ENCODE measurements at regions not wholly inside any gene's neighbourhood (a gene's known extent, or its start where the extent isn't known, plus 50 kb on each side); places are given as distances from the start of the nearest gene placed in this dataset.

DNA sequence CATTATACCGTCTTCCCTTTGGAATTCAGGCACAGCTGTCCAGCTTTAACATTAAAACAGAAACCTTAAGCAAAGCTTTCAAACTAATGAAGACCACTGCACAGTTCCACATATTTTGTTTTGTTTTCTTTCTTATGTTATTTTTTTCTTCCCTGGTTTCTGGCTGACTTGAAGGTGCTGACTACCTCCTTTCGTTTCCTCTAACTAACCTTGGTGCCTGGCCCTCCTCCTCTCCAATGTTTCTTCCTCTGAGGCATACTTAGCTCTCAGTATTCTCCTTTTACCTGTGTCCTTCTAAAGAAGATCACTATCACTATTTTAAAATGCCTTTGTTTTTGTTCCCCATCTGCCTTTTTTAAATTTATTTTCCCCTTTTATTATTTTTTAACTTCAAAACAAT lies 433.3 kb upstream of the SPHKAP start:
- Histone ChIP-seq H3K4me2 (ENCODE audit: low read length, poor library complexity, severe bottlenecking) (no peak overlapping the region), H3K23ac (ENCODE audit: low read length in 2 of 2) (no peak overlapping the region), H3K36me3 (ENCODE audit: control insufficient read depth in 1 of 2, insufficient read depth in 2 of 2, low read depth in 1 of 2, low read length in 2 of 2) (no peaks in the 10 kb centered on the region), H2BK12ac (ENCODE audit: low read length in 2 of 2) (no peak overlapping the region), H3K27me3 (ENCODE audit: control insufficient read depth in 1 of 2, insufficient read depth in 1 of 2, low read length in 2 of 2) (no peaks in the 10 kb centered on the region), H3K79me1 (replicated peaks; ENCODE audit: low read length, poor library complexity, severe bottlenecking) (no peaks in the 10 kb centered on the region), H2AK5ac (ENCODE audit: low read length, severe bottlenecking) (no peak overlapping the region), H4K8ac (ENCODE audit: low read length) (no peak overlapping the region), H2BK15ac (ENCODE audit: low read depth, poor library complexity, severe bottlenecking) (no peak overlapping the region), H3K14ac (ENCODE audit: low read length in 2 of 2) (no peak overlapping the region), H3K9ac (ENCODE audit: low read length) (no peak overlapping the region), H3K4me1 (ENCODE audit: control insufficient read depth, insufficient read depth, low read depth, low read length) (no peaks in the 10 kb centered on the region), H2BK120ac (ENCODE audit: low read depth, low read length) (no peak overlapping the region), H3K9me3 (ENCODE audit: control insufficient read depth, low read length) (no peaks in the 10 kb centered on the region), H2AFZ (ENCODE audit: low read depth, low read length) (no peak overlapping the region), H3K4ac (ENCODE audit: low read depth in 1 of 2, low read length in 2 of 2) (no peak overlapping the region), H3K27ac (ENCODE audit: low read length, poor library complexity, severe bottlenecking) (no peak overlapping the region), H3K18ac (ENCODE audit: low read depth in 1 of 2, low read length in 2 of 2) (no peak overlapping the region), H4K91ac (ENCODE audit: low read length) (no peak overlapping the region), H2BK5ac (ENCODE audit: low read depth, low read length, poor library complexity, severe bottlenecking) (no peak overlapping the region), H3K4me3 (ENCODE audit: insufficient read depth in 1 of 2, low read depth in 1 of 2, low read length in 2 of 2) (no peak overlapping the region)
- WGBS: 56% methylated on average over 2 of the region's 2 CpGs
- DNase-seq: no peak

DNA sequence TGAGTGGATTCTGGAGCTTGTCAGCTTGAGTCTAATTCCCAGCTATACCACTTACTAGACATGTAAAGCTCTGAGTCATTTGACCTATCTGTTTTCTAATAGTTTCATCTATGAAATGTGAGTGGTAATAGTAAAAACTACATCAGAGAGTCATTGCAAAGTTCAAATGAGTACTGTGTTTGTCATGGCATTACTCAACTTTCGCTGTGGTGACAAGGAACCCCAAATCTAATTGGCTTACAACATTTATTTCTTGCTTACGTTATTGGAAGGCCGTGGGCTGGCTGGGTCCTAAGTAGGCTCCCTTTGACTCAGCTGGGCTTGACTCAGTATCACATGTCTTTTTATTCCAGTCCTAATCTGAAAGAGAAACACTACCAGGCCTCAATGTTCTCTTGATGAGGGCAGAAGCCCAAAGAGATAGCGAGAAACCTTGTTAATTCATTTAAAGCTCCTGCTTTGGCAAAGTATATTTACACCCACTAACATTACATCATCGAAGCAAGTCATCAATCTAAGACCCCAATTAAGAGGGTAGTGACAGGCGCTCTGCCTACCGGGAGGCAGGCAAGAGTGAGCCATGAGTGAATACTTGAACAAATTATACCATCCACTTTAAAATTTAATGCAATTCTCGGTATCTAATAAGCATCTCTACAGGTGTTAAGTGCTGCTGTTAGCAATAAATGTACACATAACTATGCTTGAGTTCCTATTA lies 431.8 kb upstream of the SPHKAP start:
- Histone ChIP-seq H2AFZ (ENCODE audit: low read depth, low read length) (no peak overlapping the region), H4K91ac (ENCODE audit: low read length) (no peak overlapping the region), H4K8ac (ENCODE audit: low read length) (no peak overlapping the region), H3K4me1 (ENCODE audit: control insufficient read depth, insufficient read depth, low read depth, low read length) (no peaks in the 10 kb centered on the region), H2AK5ac (ENCODE audit: low read length, severe bottlenecking) (no peak overlapping the region), H3K9ac (ENCODE audit: low read length) (peak overlapping the region; percentile 69), H2BK120ac (ENCODE audit: low read depth, low read length) (no peak overlapping the region), H3K36me3 (ENCODE audit: control insufficient read depth in 1 of 2, insufficient read depth in 2 of 2, low read depth in 1 of 2, low read length in 2 of 2) (no peaks in the 10 kb centered on the region), H3K27ac (ENCODE audit: low read length, poor library complexity, severe bottlenecking) (no peak overlapping the region), H3K27me3 (ENCODE audit: control insufficient read depth in 1 of 2, insufficient read depth in 1 of 2, low read length in 2 of 2) (no peaks in the 10 kb centered on the region), H3K14ac (ENCODE audit: low read length in 2 of 2) (no peak overlapping the region), H3K18ac (ENCODE audit: low read depth in 1 of 2, low read length in 2 of 2) (no peak overlapping the region), H2BK12ac (ENCODE audit: low read length in 2 of 2) (no peak overlapping the region), H3K23ac (ENCODE audit: low read length in 2 of 2) (no peak overlapping the region), H3K4me3 (ENCODE audit: insufficient read depth in 1 of 2, low read depth in 1 of 2, low read length in 2 of 2) (no peak overlapping the region), H3K4me2 (ENCODE audit: low read length, poor library complexity, severe bottlenecking) (no peak overlapping the region), H2BK15ac (ENCODE audit: low read depth, poor library complexity, severe bottlenecking) (no peak overlapping the region), H3K4ac (ENCODE audit: low read depth in 1 of 2, low read length in 2 of 2) (no peak overlapping the region), H3K79me1 (replicated peaks; ENCODE audit: low read length, poor library complexity, severe bottlenecking) (no peaks in the 10 kb centered on the region), H3K9me3 (ENCODE audit: control insufficient read depth, low read length) (no peaks in the 10 kb centered on the region), H2BK5ac (ENCODE audit: low read depth, low read length, poor library complexity, severe bottlenecking) (no peak overlapping the region)
- DNase-seq: peak; percentile 63
- 78% methylated on average over 6 of the region's 8 CpGs for WGBS

DNA sequence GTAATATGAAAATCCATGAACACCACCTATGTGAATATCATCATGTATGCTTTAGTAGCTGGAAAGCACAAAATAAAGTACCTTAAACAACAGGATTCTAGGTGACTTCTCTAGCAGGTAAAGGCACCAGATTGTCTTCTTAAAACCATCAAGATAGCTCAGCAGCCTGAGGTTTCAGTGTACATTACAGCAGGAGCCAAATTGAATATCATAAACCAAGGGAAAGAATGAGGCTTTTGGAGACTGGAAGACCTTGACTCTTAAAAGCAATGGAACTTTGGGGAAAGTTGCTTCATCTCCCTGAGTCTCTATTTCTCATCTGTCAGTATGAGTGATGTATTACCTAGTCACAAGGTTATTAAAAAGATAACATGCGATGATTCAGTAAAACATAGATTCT lies 429.7 kb upstream of the SPHKAP start:
- WGBS: no CpG with 5 or more reads among the region's 1 CpG
- no peak for DNase-seq
- H4K91ac ChIP-seq (ENCODE audit: low read length): no peak overlapping the region
- H3K23ac ChIP-seq (ENCODE audit: low read length in 2 of 2): no peak overlapping the region
- H3K4ac ChIP-seq (ENCODE audit: low read depth in 1 of 2, low read length in 2 of 2): no peak overlapping the region
- H3K4me3 ChIP-seq (ENCODE audit: insufficient read depth in 1 of 2, low read depth in 1 of 2, low read length in 2 of 2): no peak overlapping the region
- no peak overlapping the region for H4K8ac ChIP-seq (ENCODE audit: low read length)
- H2AFZ ChIP-seq (ENCODE audit: low read depth, low read length): no peak overlapping the region
- H3K18ac ChIP-seq (ENCODE audit: low read depth in 1 of 2, low read length in 2 of 2): no peak overlapping the region
- H3K14ac ChIP-seq (ENCODE audit: low read length in 2 of 2): no peak overlapping the region
- H2BK120ac ChIP-seq (ENCODE audit: low read depth, low read length): no peak overlapping the region
- H3K4me1 ChIP-seq (ENCODE audit: control insufficient read depth, insufficient read depth, low read depth, low read length): no peaks in the 10 kb centered on the region
- no peaks in the 10 kb centered on the region for H3K27me3 ChIP-seq (ENCODE audit: control insufficient read depth in 1 of 2, insufficient read depth in 1 of 2, low read length in 2 of 2)
- H2BK15ac ChIP-seq (ENCODE audit: low read depth, poor library complexity, severe bottlenecking): no peak overlapping the region
- no peak overlapping the region for H2AK5ac ChIP-seq (ENCODE audit: low read length, severe bottlenecking)
- no peak overlapping the region for H3K9ac ChIP-seq (ENCODE audit: low read length)
- no peak overlapping the region for H3K4me2 ChIP-seq (ENCODE audit: low read length, poor library complexity, severe bottlenecking)
- no peak overlapping the region for H2BK12ac ChIP-seq (ENCODE audit: low read length in 2 of 2)
- H3K79me1 ChIP-seq (replicated peaks; ENCODE audit: low read length, poor library complexity, severe bottlenecking): no peaks in the 10 kb centered on the region
- no peak overlapping the region for H2BK5ac ChIP-seq (ENCODE audit: low read depth, low read length, poor library complexity, severe bottlenecking)
- H3K27ac ChIP-seq (ENCODE audit: low read length, poor library complexity, severe bottlenecking): no peak overlapping the region
- no peaks in the 10 kb centered on the region for H3K36me3 ChIP-seq (ENCODE audit: control insufficient read depth in 1 of 2, insufficient read depth in 2 of 2, low read depth in 1 of 2, low read length in 2 of 2)
- H3K9me3 ChIP-seq (ENCODE audit: control insufficient read depth, low read length): no peaks in the 10 kb centered on the region

DNA sequence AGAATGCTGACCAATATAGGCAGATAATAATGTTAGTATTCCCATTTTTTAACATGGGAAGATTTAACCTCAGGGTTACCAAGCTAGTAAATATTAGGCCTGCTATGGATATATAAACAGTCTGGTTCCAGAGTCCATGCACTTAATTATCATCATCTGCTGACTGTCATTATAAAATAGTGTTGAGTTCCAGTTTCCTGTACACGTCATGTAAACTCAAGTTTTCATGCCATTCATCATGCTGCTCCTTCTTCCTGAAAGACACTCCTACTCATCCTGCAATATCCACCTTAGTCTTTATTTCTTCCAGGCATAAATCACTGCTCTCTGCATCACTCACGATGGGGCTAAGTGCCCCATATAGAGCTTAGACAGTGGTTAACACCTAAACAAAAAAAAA lies 420.8 kb upstream of the SPHKAP start:
- WGBS: 19% methylated on average over 2 of the region's 2 CpGs
- no peak overlapping the region for H3K23ac ChIP-seq (ENCODE audit: low read length in 2 of 2)
- no peaks in the 10 kb centered on the region for H3K36me3 ChIP-seq (ENCODE audit: control insufficient read depth in 1 of 2, insufficient read depth in 2 of 2, low read depth in 1 of 2, low read length in 2 of 2)

More for the DNA sequence above, 420.8 kb upstream of the SPHKAP start:
- no peak overlapping the region for H3K4me2 ChIP-seq (ENCODE audit: low read length, poor library complexity, severe bottlenecking)
- H4K91ac ChIP-seq (ENCODE audit: low read length): no peak overlapping the region
- H2BK12ac ChIP-seq (ENCODE audit: low read length in 2 of 2): no peak overlapping the region
- no peak overlapping the region for H3K4me3 ChIP-seq (ENCODE audit: insufficient read depth in 1 of 2, low read depth in 1 of 2, low read length in 2 of 2)
- H3K4ac ChIP-seq (ENCODE audit: low read depth in 1 of 2, low read length in 2 of 2): no peak overlapping the region
- no peak overlapping the region for H3K14ac ChIP-seq (ENCODE audit: low read length in 2 of 2)
- H4K8ac ChIP-seq (ENCODE audit: low read length): no peak overlapping the region
- H3K9me3 ChIP-seq (ENCODE audit: control insufficient read depth, low read length): no peaks in the 10 kb centered on the region
- H2BK15ac ChIP-seq (ENCODE audit: low read depth, poor library complexity, severe bottlenecking): no peak overlapping the region
- peak; percentile 35 for DNase-seq
- no peaks in the 10 kb centered on the region for H3K27me3 ChIP-seq (ENCODE audit: control insufficient read depth in 1 of 2, insufficient read depth in 1 of 2, low read length in 2 of 2)
- H3K9ac ChIP-seq (ENCODE audit: low read length): no peak overlapping the region
- no peak overlapping the region for H2AK5ac ChIP-seq (ENCODE audit: low read length, severe bottlenecking)
- no peak overlapping the region for H3K18ac ChIP-seq (ENCODE audit: low read depth in 1 of 2, low read length in 2 of 2)
- H3K4me1 ChIP-seq (ENCODE audit: control insufficient read depth, insufficient read depth, low read depth, low read length): no peaks in the 10 kb centered on the region
- no peak overlapping the region for H2AFZ ChIP-seq (ENCODE audit: low read depth, low read length)
- H3K27ac ChIP-seq (ENCODE audit: low read length, poor library complexity, severe bottlenecking): no peak overlapping the region
- H3K79me1 ChIP-seq (replicated peaks; ENCODE audit: low read length, poor library complexity, severe bottlenecking): no peaks in the 10 kb centered on the region
- H2BK120ac ChIP-seq (ENCODE audit: low read depth, low read length): no peak overlapping the region
- H2BK5ac ChIP-seq (ENCODE audit: low read depth, low read length, poor library complexity, severe bottlenecking): no peak overlapping the region

Data from mesenchymal stem cell (in vitro differentiated cells and primary cell).